IMR-90 (cell line): ENCODE measurements at regions not wholly inside any gene's neighbourhood (a gene's known extent, or its start where the extent isn't known, plus 50 kb on each side); places are given as distances from the start of the nearest gene placed in this dataset.

Experiments
- ATAC-seq: fragments of 200-7000 bp; cut with Tn5 transposase; 2 replicates; pipeline ENCODE4 v1.9.1; 2020; ENCODE audit warnings: low read depth, mild to moderate bottlenecking, moderate library complexity
- BruUV-seq: library from RNA; stranded (reverse); fragments of 400-500 nt; replicated peaks from 2 replicates; lab custom pipeline; 2021; lab: Mats Ljungman, UMichigan
- CTCF ChIA-PET: fragments of 300-600 bp; formaldehyde crosslinking; extraction: SDS; loops from one replicate; lab custom pipeline; 2021; ENCODE audit warnings: antibody characterized with exemption; lab: Yijun Ruan, JAX
- POLR2A ChIA-PET: fragments of 300-600 bp; sonication (Branson Sonifier 250); formaldehyde crosslinking; loops from one replicate; lab custom pipeline; 2022; ENCODE audit warnings: antibody characterized with exemption; ENCODE audit not compliant: unreplicated experiment; lab: Charles Lee
- DNase-seq: peaks from one replicate; pipeline ENCODE4 v3.0.0; 2013
- H2AFZ ChIP-seq: replicated peaks from 2 replicates; pipeline ENCODE3; 2013; ENCODE audit warnings: low read length, mild to moderate bottlenecking; ENCODE audit not compliant: poor library complexity
- H2AK5ac ChIP-seq: 2 replicates; pipeline ENCODE4 v1.6.1; 2013; ENCODE audit warnings: low read depth, low read length, inconsistent platforms
- H2AK9ac ChIP-seq: replicated peaks from 2 replicates; pipeline ENCODE3; 2013; ENCODE audit warnings: mild to moderate bottlenecking, low read depth, low read length, moderate library complexity; ENCODE audit not compliant: poor library complexity
- H2BK120ac ChIP-seq: 2 replicates; pipeline ENCODE4 v1.6.1; 2013; ENCODE audit warnings: low read depth, low read length, inconsistent platforms
- H2BK15ac ChIP-seq: 3 replicates; pipeline ENCODE4 v1.6.1; 2013; ENCODE audit warnings: low read depth, low read length, inconsistent platforms
- H2BK20ac ChIP-seq: 2 replicates; pipeline ENCODE4 v1.6.1; 2013; ENCODE audit warnings: low read depth, mild to moderate bottlenecking, inconsistent platforms, low read length, moderate library complexity
- H2BK5ac ChIP-seq: 2 replicates; pipeline ENCODE4 v1.6.1; 2013; ENCODE audit warnings: mild to moderate bottlenecking, low read depth, low read length, inconsistent platforms; ENCODE audit not compliant: poor library complexity, severe bottlenecking
- H3K14ac ChIP-seq: replicated peaks from 2 replicates; pipeline ENCODE4 v1.6.1; 2013; ENCODE audit warnings: low read depth, low read length, inconsistent platforms
- H3K18ac ChIP-seq: 2 replicates; pipeline ENCODE4 v1.6.1; 2013; ENCODE audit warnings: low read depth, low read length, control low read depth
- H3K23ac ChIP-seq: 2 replicates; pipeline ENCODE4 v1.6.1; 2013; ENCODE audit warnings: low read depth, low read length, inconsistent platforms
- H3K27ac ChIP-seq: 2 replicates; pipeline ENCODE4 v1.5.1; 2013; ENCODE audit warnings: mild to moderate bottlenecking, control low read depth, low read length; ENCODE audit not compliant: insufficient read depth
- H3K27me3 ChIP-seq: 2 replicates; pipeline ENCODE4 v1.6.1; 2013; ENCODE audit warnings: low read length; ENCODE audit not compliant: control insufficient read depth, insufficient read depth
- H3K36me3 ChIP-seq: 2 replicates; pipeline ENCODE4 v1.6.1; 2013; ENCODE audit warnings: low read length, mixed read lengths; ENCODE audit not compliant: control insufficient read depth, insufficient read depth
- H3K4ac ChIP-seq: 2 replicates; pipeline ENCODE4 v1.6.1; 2013; ENCODE audit warnings: low read depth, low read length, inconsistent platforms
- H3K4me1 ChIP-seq: 2 replicates; pipeline ENCODE4 v1.6.1; 2013; ENCODE audit warnings: low read length, mixed read lengths; ENCODE audit not compliant: control insufficient read depth, insufficient read depth
- H3K4me2 ChIP-seq: 2 replicates; pipeline ENCODE4 v1.6.1; 2013; ENCODE audit warnings: low read depth, mild to moderate bottlenecking, control low read depth, low read length, moderate library complexity
- H3K4me3 ChIP-seq: 2 replicates; pipeline ENCODE4 v1.5.1; 2013; ENCODE audit warnings: low read depth, mild to moderate bottlenecking, control low read depth, low read length, moderate library complexity; ENCODE audit not compliant: insufficient read depth
- H3K56ac ChIP-seq: 2 replicates; pipeline ENCODE4 v1.6.1; 2013; ENCODE audit warnings: low read length, inconsistent platforms; ENCODE audit not compliant: insufficient read depth; ENCODE audit errors: extremely low read depth
- H3K79me1 ChIP-seq, 2 experiments: 2 replicates each; pipeline ENCODE4 v1.6.1; 2013; ENCODE audit warnings: low read length in 2 of 2, inconsistent platforms in 1 of 2, low read depth in 1 of 2
- H3K9ac ChIP-seq: 2 replicates; pipeline ENCODE4 v1.6.1; 2013; ENCODE audit warnings: low read depth, low read length, control low read depth
- H3K9me1 ChIP-seq: 2 replicates; pipeline ENCODE4 v1.6.1; 2013; ENCODE audit warnings: low read length, inconsistent platforms; ENCODE audit not compliant: insufficient read depth
- H3K9me3 ChIP-seq: 2 replicates; pipeline ENCODE4 v1.6.1; 2013; ENCODE audit warnings: low read length; ENCODE audit not compliant: control insufficient read depth, insufficient read depth
- H4K20me1 ChIP-seq: 2 replicates; pipeline ENCODE4 v1.6.1; 2013; ENCODE audit warnings: low read length, inconsistent platforms; ENCODE audit not compliant: insufficient read depth
- H4K5ac ChIP-seq: 2 replicates; pipeline ENCODE4 v1.6.1; 2013; ENCODE audit warnings: mild to moderate bottlenecking, low read depth, low read length, control low read depth
- H4K8ac ChIP-seq, 2 experiments: 2 replicates each; pipeline ENCODE4 v1.6.1; 2013; ENCODE audit warnings: low read depth in 2 of 2, low read length in 2 of 2, control low read depth in 1 of 2, inconsistent platforms in 1 of 2
- H4K91ac ChIP-seq: 2 replicates; pipeline ENCODE4 v1.6.1; 2013; ENCODE audit warnings: low read depth, low read length, inconsistent platforms; ENCODE audit not compliant: insufficient read depth
- BHLHE40 ChIP-seq: fragments of 150-350 bp; IDR thresholded peaks from 2 replicates; pipeline ENCODE4 v1.6.1; 2016; ENCODE audit warnings: mild to moderate bottlenecking, low read depth, low read length
- CEBPB ChIP-seq: IDR thresholded peaks from 2 replicates; pipeline ENCODE4 v1.6.1; 2012; ENCODE audit warnings: low read depth, low read length, improper control_type of control experiment
- CHD1 ChIP-seq: IDR thresholded peaks from 2 replicates; pipeline ENCODE4 v1.6.1; 2012; ENCODE audit warnings: low read depth, low read length, improper control_type of control experiment
- CTCF ChIP-seq: conservative IDR thresholded peaks from 2 replicates; pipeline ENCODE4 v1.5.1; 2012; ENCODE audit warnings: mild to moderate bottlenecking, low read depth, low read length, improper control_type of control experiment
- ELK1 ChIP-seq: fragments of 150-350 bp; IDR thresholded peaks from 2 replicates; pipeline ENCODE4 v1.6.1; 2016; ENCODE audit warnings: low read depth, mild to moderate bottlenecking, low read length, moderate library complexity, borderline replicate concordance
- FOS ChIP-seq: fragments of 150-350 bp; IDR thresholded peaks from 2 replicates; pipeline ENCODE4 v1.6.1; 2016; ENCODE audit warnings: low read depth, low read length
- MAFK ChIP-seq: IDR thresholded peaks from 2 replicates; pipeline ENCODE4 v1.6.1; 2012; ENCODE audit warnings: low read depth, low read length, improper control_type of control experiment
- MAZ ChIP-seq: IDR thresholded peaks from 2 replicates; pipeline ENCODE4 v1.6.1; 2012; ENCODE audit warnings: low read depth, mild to moderate bottlenecking, low read length, improper control_type of control experiment, moderate library complexity, borderline replicate concordance
- MXI1 ChIP-seq: IDR thresholded peaks from 2 replicates; pipeline ENCODE4 v1.6.1; 2012; ENCODE audit warnings: low read depth, mild to moderate bottlenecking, low read length, moderate library complexity, borderline replicate concordance
- NFE2L2 ChIP-seq: fragments of 150-350 bp; IDR thresholded peaks from 2 replicates; pipeline ENCODE4 v1.6.1; 2016; ENCODE audit warnings: low read depth, mild to moderate bottlenecking, low read length
- POLR2A ChIP-seq: IDR thresholded peaks from 2 replicates; pipeline ENCODE4 v1.6.1; 2012; ENCODE audit warnings: mild to moderate bottlenecking, low read depth, low read length
- RAD21 ChIP-seq: IDR thresholded peaks from 2 replicates; pipeline ENCODE4 v1.6.1; 2012; ENCODE audit warnings: low read length, improper control_type of control experiment
- RCOR1 ChIP-seq: IDR thresholded peaks from 2 replicates; pipeline ENCODE4 v1.6.1; 2012; ENCODE audit warnings: mild to moderate bottlenecking, low read length, improper control_type of control experiment; ENCODE audit not compliant: insufficient replicate concordance
- RFX5 ChIP-seq: IDR thresholded peaks from 2 replicates; pipeline ENCODE4 v1.8.0; 2012; ENCODE audit warnings: low read depth, mild to moderate bottlenecking, low read length, moderate library complexity
- SMC3 ChIP-seq: fragments of 150-350 bp; IDR thresholded peaks from 2 replicates; pipeline ENCODE4 v1.6.1; 2016; ENCODE audit warnings: low read depth, mild to moderate bottlenecking, antibody characterized with exemption, low read length, moderate library complexity
- WGBS, 2 experiments: methylation state at CpG; one replicate each; pipeline versions ENCODE4 v1.1.5 to v1.1.7; 2013; ENCODE audit warnings: missing lambda C conversion rate in 2 of 2; ENCODE audit not compliant: insufficient read length in 1 of 2; ENCODE audit errors: extremely low coverage in 2 of 2; 5-methylcytosine and 5-hydroxymethylcytosine counted together
- dilution Hi-C: fragments of 300-500 bp; cut with HindIII; formaldehyde crosslinking; loops from one replicate; pipeline ENCODE4 v1.14.3; 2018; ENCODE audit warnings: low sequenced_read_pairs; ENCODE audit not compliant: unreplicated experiment
- in situ Hi-C: fragments of 300-500 bp; cut with MboI; formaldehyde crosslinking; loops from 3 replicates; pipeline ENCODE4 v1.14.3; 2019; ENCODE audit warnings: low sequenced_read_pairs, inconsistent platforms, mixed read lengths
- intact Hi-C: fragments of 100-400 bp; cut with micrococcal nuclease; formaldehyde crosslinking; loops from 2 replicates; pipeline ENCODE4 v1.10.0; 2022
- TF ChIP-seq, protein P1 (sequence below): fragments of 150-350 bp; IDR thresholded peaks from 2 replicates; pipeline ENCODE4 v1.6.1; 2017; ENCODE audit warnings: mild to moderate bottlenecking, antibody characterized with exemption, low read length, low read depth

DNA sequence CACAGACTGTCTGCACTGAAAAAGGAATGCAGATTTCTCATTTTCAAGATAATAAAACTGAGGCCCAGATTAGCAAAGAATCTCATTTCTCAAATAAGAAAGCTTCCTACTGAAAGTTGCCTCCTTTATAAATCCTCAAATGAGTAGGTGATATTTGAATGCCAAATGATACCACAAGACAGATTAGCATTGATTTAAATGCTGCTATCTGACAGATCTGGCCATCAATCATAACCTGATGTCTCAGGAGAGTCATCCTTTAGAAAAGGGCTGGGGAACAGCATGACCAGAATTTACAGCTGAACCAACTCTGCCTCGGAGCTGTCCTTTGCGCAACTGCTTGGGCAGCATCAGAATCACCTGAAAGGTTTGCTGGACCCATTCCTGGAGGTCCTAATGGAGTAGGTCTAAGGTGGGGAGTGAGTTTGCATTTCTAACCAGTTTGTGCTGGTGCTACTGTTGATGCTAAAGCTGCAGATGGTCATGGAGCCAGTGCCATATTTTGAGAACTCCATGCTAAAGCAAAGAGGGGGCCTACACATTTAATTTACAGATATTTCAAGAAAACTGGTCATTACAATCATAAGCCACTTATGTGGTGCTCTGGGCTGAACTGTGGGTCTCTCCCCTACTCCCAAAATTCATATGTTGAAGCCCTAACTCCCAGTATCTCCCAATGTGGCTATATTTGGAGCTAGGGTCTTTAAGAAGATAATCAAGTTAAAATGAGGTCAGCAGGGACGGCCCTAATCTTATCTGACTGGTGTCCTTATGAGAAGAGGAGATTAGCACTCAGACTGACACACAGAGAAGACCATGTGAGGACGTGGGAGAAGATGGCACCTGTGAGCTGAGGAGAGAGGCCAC is 295.5 kb upstream of the JARID2 start:
- Histone ChIP-seq H3K27ac (no peak overlapping the region), H3K9ac (no peak overlapping the region), H4K20me1 (no peaks in the 10 kb centered on the region), H3K18ac (no peak overlapping the region), H2AK9ac (no peak overlapping the region), H2BK5ac (no peak overlapping the region), H3K56ac (no peak overlapping the region), H4K8ac (no peak overlapping the region), H2BK20ac (no peak overlapping the region), H2AK5ac (no peak overlapping the region), H4K91ac (no peak overlapping the region), H3K9me3 (no peaks in the 10 kb centered on the region), H2AFZ (no peak overlapping the region), H2BK120ac (no peak overlapping the region), H3K14ac (no peak overlapping the region), H3K36me3 (no peaks in the 10 kb centered on the region), H3K4me1 (no peaks in the 10 kb centered on the region), H3K23ac (no peak overlapping the region), H3K4me2 (no peak overlapping the region), H2BK15ac (no peak overlapping the region), H3K4ac (no peak overlapping the region), H3K27me3 (no peaks in the 10 kb centered on the region), H4K5ac (no peak overlapping the region), H3K4me3 (no peak overlapping the region), H3K9me1 (no peaks in the 10 kb centered on the region), H3K79me1 (no peaks in the 10 kb centered on the region)
- 83% methylated on average over 2 of the region's 4 CpGs; no CpG with 5 or more reads in 1 of the 2 experiments for WGBS, 2 experiments
- in situ Hi-C loops, result no loop called here
- no TSS peak for BruUV-seq
- ATAC-seq (no peak), DNase-seq (no peak)
- TF ChIP-seq FOS, result no peak
- TF ChIP-seq RAD21, result no peak
- TF ChIP-seq RCOR1, result no peak
- no peak for TF ChIP-seq POLR2A
- TF ChIP-seq, protein P1, sequence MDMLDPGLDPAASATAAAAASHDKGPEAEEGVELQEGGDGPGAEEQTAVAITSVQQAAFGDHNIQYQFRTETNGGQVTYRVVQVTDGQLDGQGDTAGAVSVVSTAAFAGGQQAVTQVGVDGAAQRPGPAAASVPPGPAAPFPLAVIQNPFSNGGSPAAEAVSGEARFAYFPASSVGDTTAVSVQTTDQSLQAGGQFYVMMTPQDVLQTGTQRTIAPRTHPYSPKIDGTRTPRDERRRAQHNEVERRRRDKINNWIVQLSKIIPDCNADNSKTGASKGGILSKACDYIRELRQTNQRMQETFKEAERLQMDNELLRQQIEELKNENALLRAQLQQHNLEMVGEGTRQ, result no peak
- no peak for TF ChIP-seq CEBPB
- no peak for TF ChIP-seq CTCF
- no peak for TF ChIP-seq BHLHE40
- no peak for TF ChIP-seq CHD1
- no peak for TF ChIP-seq ELK1
- TF ChIP-seq MAFK, result no peak
- no peak for TF ChIP-seq RFX5
- no peak for TF ChIP-seq MAZ
- no peak for TF ChIP-seq NFE2L2
- TF ChIP-seq MXI1, result no peak
- no peak for TF ChIP-seq SMC3
- dilution Hi-C loops, result no loop called here
- CTCF ChIA-PET, result no interaction called here
- intact Hi-C loops, result no loop called here
- POLR2A ChIA-PET, result no interaction called here
